H1 (cell line): ENCODE measurements at regions not wholly inside any gene's neighbourhood (a gene's known extent, or its start where the extent isn't known, plus 50 kb on each side); places are given as distances from the start of the nearest gene placed in this dataset.

Source experiments
- CTCF ChIP-seq, 3 experiments: IDR thresholded peaks; 1 replicate in 2 of 3; 2 replicates in 1 of 3; pipeline versions ENCODE4 v1.5.1 to v1.6.1; 2011; ENCODE audit warnings: low read length in 3 of 3, mild to moderate bottlenecking in 3 of 3, inconsistent platforms in 2 of 3, low read depth in 1 of 3, moderate library complexity in 1 of 3; ENCODE audit not compliant: insufficient read depth in 1 of 3; ENCODE audit errors: control extremely low read depth in 1 of 3
- EP300 ChIP-seq, 2 experiments: IDR thresholded peaks; 1 replicate in 1 of 2; 2 replicates in 1 of 2; pipeline ENCODE4 v1.6.1; 2011 to 2012; ENCODE audit warnings: low read depth in 2 of 2, low read length in 2 of 2, mild to moderate bottlenecking in 2 of 2, borderline replicate concordance in 1 of 2, inconsistent platforms in 1 of 2, moderate library complexity in 1 of 2
- KDM1A ChIP-seq: fragments of 200-600, 300-600 bp; sonication (generic); IDR thresholded peaks from 2 replicates; pipeline ENCODE4 v1.7.1; 2016; ENCODE audit warnings: mild to moderate bottlenecking, low read length, borderline replicate concordance
- KDM5A ChIP-seq: fragments of 200-600 bp; IDR thresholded peaks from 2 replicates; pipeline ENCODE4 v1.7.1; 2012; ENCODE audit warnings: mild to moderate bottlenecking, low read length, inconsistent platforms, mixed read lengths
- MAX ChIP-seq: IDR thresholded peaks from 2 replicates; pipeline ENCODE4 v1.6.1; 2012; ENCODE audit warnings: inconsistent platforms
- NRF1 ChIP-seq: IDR thresholded peaks from 2 replicates; pipeline ENCODE4 v1.6.1; 2011; ENCODE audit warnings: mild to moderate bottlenecking, low read depth, low read length, improper control_type of control experiment
- POLR2A ChIP-seq, 2 experiments: IDR thresholded peaks; 1 replicate in 1 of 2; 2 replicates in 1 of 2; pipeline ENCODE4 v1.6.1; 2011; ENCODE audit warnings: low read depth in 2 of 2, low read length in 2 of 2, mild to moderate bottlenecking in 2 of 2; ENCODE audit errors: control extremely low read depth in 1 of 2
- RXRA ChIP-seq: IDR thresholded peaks from 2 replicates; pipeline ENCODE4 v1.6.1; 2011; ENCODE audit warnings: low read depth, mild to moderate bottlenecking, low read length, moderate library complexity; ENCODE audit not compliant: insufficient read depth
- TCF12 ChIP-seq: IDR thresholded peaks from 2 replicates; pipeline ENCODE4 v1.6.1; 2011; ENCODE audit warnings: low read depth, mild to moderate bottlenecking, low read length
- ZNF274 ChIP-seq: IDR thresholded peaks from 2 replicates; pipeline ENCODE4 v1.7.0; 2012; ENCODE audit warnings: low read length, borderline replicate concordance; ENCODE audit errors: extremely low read depth

DNA sequence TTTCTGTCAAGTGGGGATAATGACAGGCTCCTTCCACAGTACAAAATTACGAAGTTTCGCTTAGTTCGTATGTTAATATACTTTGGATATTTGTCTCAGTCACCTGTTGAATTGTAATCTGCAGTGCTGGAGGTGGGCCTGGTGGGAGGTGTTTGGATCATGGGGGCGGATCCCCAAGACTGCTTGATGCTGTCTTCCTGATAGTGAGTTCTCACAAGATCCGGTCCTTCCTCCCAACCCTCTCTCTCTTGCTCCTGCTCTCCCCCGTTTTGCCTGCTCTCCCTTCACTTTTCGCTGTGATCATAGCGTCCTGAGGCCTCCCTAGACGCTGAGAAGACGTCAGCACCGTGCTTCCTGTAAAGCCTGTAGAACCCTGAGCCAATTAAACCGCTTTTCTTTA is 97.1 kb upstream of the EPB41L3 start:
- no peak for TF ChIP-seq CTCF (IDR thresholded peaks at IDR 0.05; ENCODE audit: control extremely low read depth in 1 of 3, insufficient read depth in 1 of 3, low read depth in 1 of 3, low read length in 3 of 3)
- TF ChIP-seq EP300 (IDR thresholded peaks at IDR 0.05; ENCODE audit: borderline replicate concordance in 1 of 2, low read depth in 2 of 2, low read length in 2 of 2), result no peak
- no peak for TF ChIP-seq KDM1A
- no peak for TF ChIP-seq POLR2A (IDR thresholded peaks at IDR 0.05; ENCODE audit: control extremely low read depth in 1 of 2, low read depth in 2 of 2, low read length in 2 of 2)
- no peak for TF ChIP-seq RXRA
- TF ChIP-seq MAX, result no peak
- no peak for TF ChIP-seq NRF1
- TF ChIP-seq ZNF274, result no peak
- no peak for TF ChIP-seq KDM5A
- TF ChIP-seq TCF12, result no peak
